Cardiac fibroblast (primary cell): ENCODE measurements at regions not wholly inside any gene's neighbourhood (a gene's known extent, or its start where the extent isn't known, plus 50 kb on each side); places are given as distances from the start of the nearest gene placed in this dataset.

ENCODE experiments used
- DNase-seq, 2 donors: peaks; one replicate each; pipeline versions ENCODE4 v3.0.0 to v3.0.0-alpha.2; 2010; ENCODE audit warnings: low read depth in 2 of 2
- H3K4me3 ChIP-seq, 2 donors: replicated peaks in 1 of 2; 1 replicate in 1 of 2; 2 replicates in 1 of 2; pipeline ENCODE4 v1.5.1; 2011; ENCODE audit warnings: low read depth in 2 of 2, low read length in 2 of 2, mild to moderate bottlenecking in 2 of 2, moderate library complexity in 1 of 2
- TF ChIP-seq, protein P1 (sequence below): IDR thresholded peaks from one replicate; pipeline ENCODE4 v1.5.1; 2011; ENCODE audit warnings: low read depth, mild to moderate bottlenecking, low read length, inconsistent platforms

DNA sequence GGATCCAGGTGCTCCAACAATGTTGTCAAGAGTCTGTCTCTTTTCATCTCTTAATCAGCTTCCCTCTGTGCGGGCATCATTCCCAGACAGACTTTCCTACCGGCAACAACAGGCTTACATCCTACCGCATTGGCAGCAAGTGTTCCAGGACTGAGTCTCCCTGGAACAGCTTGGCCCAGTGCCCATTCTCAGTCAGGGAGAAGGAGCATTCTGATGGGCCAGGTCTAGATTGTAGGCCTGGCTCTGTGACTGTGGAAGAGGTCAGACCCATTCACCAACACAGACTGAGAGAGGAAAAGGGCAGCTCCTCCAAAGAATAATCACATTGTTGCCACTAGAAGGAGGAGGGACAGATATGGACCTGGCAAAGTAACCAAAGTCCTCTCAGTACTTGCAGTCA, 68.1 kb upstream of the TMEM132E start:
- TF ChIP-seq, protein P1, sequence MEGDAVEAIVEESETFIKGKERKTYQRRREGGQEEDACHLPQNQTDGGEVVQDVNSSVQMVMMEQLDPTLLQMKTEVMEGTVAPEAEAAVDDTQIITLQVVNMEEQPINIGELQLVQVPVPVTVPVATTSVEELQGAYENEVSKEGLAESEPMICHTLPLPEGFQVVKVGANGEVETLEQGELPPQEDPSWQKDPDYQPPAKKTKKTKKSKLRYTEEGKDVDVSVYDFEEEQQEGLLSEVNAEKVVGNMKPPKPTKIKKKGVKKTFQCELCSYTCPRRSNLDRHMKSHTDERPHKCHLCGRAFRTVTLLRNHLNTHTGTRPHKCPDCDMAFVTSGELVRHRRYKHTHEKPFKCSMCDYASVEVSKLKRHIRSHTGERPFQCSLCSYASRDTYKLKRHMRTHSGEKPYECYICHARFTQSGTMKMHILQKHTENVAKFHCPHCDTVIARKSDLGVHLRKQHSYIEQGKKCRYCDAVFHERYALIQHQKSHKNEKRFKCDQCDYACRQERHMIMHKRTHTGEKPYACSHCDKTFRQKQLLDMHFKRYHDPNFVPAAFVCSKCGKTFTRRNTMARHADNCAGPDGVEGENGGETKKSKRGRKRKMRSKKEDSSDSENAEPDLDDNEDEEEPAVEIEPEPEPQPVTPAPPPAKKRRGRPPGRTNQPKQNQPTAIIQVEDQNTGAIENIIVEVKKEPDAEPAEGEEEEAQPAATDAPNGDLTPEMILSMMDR: no peak

GRCh38 chr17:34504814-34505484, 74.4 kb upstream of the TMEM132E start:
- no peak overlapping the region for H3K4me3 ChIP-seq
- no peak for DNase-seq
- TF ChIP-seq, protein P1: no peak

More for the DNA sequence above, 68.1 kb upstream of the TMEM132E start:
- no peak for DNase-seq
- H3K4me3 ChIP-seq: no peak overlapping the region

- DNase-seq: peak in 1 of 2 donors; percentile 13
- TF ChIP-seq, protein P1: no peak
- no peak overlapping the region for H3K4me3 ChIP-seq
Measured at GRCh38 chr17:34503528-34504195, 75.7 kb upstream of the TMEM132E start.

- H3K4me3 ChIP-seq: no peak overlapping the region
- TF ChIP-seq, protein P1: no peak
- DNase-seq: no peak
Measured at GRCh38 chr17:34502426-34502825, 77.0 kb upstream of the TMEM132E start.

GRCh38 chr17:34499576-34499975, 79.8 kb upstream of the TMEM132E start:
- DNase-seq: peak; percentile 4 to 12

DNA sequence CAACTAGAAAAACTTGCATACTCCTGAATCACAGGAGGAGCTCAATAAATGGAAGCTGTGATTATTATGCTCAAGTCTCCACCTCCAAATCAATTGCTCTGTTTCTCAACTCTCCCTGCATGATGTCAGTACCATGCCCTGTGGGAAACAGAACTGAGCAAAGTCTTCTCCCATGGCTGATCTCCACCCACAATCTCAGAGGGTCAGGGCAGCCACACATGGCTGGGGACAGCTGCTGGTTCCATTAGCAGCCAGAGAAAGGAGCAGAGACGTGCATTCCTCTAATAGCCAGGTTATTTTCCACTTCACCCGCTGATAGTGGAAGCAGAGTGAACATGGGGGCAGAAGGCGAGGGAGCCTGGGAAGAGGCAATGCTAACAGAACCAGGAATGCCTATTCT, 85.5 kb upstream of the TMEM132E start:
- DNase-seq: no peak
- TF ChIP-seq, protein P1: no peak
- H3K4me3 ChIP-seq: no peak overlapping the region

More at GRCh38 chr17:34499576-34499975, 79.8 kb upstream of the TMEM132E start:
- TF ChIP-seq, protein P1: no peak
- H3K4me3 ChIP-seq: no peak overlapping the region
